Stimulated activated CD4-positive, alpha-beta T cell treated with anti-CD3 and anti-CD28 coated beads, TNF-alpha, amount 100 ng/mL, for 48 hours (primary cell): ENCODE measurements at regions not wholly inside any gene's neighbourhood (a gene's known extent, or its start where the extent isn't known, plus 50 kb on each side); places are given as distances from the start of the nearest gene placed in this dataset.

Experiments
- DNase-seq, 3 donors: peaks; one replicate each; pipeline ENCODE4 v3.0.0-alpha.2; 2020; ENCODE audit warnings: low read depth in 3 of 3

DNA sequence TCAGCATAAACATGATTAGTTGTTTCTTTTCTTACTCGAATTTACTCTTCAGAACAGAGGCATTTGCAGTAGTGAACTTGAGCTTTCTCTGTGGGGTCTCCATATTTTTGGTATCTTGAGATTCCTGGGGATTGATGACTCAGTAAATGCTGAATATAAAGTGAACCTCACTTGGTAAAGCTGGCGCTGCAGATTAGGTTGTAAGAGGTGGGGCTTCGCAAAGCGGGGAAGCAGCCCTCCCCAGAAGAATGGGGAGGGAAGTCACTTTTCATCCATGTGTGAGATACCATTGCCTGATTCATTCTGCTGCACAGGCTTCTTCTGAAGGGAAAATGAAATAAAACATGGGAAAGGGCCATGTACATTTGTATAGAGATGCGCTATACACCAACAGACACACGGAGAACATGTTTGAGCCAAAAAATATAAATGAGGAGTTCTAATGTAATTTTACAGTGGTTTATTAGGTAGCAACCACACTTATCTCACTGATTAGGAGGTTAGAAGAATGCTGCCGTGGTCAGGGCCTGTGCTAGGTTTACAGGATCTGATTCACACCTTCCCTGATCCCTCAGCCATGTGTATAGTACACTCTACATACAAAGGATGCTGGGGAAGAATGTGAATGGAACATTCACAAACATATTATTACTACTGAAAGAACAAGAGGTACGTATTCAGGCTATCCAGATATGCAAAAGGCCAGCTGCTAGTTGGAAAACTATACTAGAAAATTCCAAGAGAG, 63.5 kb downstream of the DNTTIP2 start:
- DNase-seq: no peak

DNA sequence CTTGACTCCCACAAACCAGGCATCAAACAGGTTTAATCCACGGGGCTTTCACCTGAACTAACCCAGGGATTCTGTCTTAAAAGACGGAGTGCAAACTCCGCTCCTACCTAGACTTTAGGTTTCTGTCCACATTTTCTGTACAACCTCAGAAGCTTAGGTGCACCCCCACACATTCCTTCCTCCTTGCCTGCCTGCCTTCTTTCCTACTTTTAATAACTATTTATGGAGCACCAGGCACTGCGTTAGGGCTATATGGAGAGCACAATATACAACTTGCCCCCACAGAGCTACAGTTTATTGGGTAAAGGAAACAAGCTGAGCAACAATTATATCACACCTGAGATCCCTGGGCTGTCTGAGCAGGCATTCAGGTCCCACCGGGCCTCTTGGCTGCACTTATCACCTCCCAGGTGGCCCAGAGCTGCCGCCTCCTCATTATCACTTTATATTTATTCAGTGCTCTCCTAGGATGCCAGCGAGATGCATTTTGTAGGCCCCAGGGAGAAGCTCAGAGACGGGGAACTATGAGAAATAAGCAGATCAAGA, 64.1 kb downstream of the DNTTIP2 start:
- DNase-seq: no peak

- peak; percentile 20 to 33 (median 30) for DNase-seq
Observed at GRCh38 chr1:93814059-93814794, 64.8 kb downstream of the DNTTIP2 start.

DNA sequence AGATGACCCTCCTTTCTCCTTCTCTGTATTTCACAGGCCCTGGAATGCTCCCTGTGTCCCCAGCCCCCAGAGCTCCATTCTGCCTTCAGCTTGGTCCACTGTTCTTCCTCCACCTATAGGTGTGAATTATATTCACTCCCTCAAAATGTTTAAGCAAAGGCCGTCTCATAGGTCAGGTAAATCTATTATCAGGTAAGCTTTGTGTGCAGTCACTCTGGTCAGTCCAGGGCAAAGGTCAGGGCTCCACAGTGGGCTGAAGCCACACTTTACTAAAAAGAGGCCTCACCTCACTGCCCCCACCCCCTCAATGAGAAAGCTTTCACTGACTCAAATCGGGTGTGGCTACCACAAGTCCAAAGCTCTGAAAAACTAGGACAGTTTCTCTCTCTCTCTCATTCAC, 65.9 kb downstream of the DNTTIP2 start:
- DNase-seq: no peak

DNA sequence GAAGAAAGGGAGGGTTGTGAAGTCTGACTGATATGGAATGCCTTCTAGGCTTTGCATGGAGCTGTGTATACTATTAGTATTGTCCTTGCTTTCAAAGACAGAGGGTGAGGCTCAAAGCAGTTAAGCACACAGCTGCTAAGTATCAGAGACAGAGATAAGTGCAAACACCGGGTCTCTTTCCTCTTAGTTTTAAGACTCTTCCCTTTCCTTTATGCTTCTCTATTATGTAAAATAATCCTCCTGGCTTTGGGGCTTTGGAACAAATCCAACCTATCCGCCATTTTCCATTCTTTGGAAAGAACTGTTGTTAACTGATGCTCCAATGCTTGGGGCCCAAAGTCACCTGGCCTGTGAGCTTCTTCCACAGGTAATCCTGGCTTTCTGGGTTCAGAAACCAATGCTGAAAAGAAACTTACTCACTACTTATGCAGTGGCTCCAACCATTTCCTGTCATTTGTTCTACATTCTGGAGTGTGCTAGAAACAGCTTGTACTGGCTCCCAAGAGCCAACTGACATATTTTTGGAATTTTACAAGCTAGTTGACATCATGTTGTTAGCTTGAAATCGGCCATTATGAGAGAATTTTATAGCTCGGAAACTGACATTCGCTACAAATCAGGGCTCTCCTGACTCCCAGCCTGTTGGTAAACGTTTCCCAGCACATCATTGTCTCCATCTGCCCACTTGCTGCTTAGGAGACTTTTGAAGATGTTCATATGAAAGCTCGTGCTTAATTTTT, 67.5 kb downstream of the DNTTIP2 start:
- no peak for DNase-seq

GRCh38 chr1:93810316-93810715, 68.7 kb downstream of the DNTTIP2 start:
- DNase-seq: no peak

- no peak for DNase-seq
Observed at GRCh38 chr1:93808871-93809270, 70.1 kb downstream of the DNTTIP2 start.

DNA sequence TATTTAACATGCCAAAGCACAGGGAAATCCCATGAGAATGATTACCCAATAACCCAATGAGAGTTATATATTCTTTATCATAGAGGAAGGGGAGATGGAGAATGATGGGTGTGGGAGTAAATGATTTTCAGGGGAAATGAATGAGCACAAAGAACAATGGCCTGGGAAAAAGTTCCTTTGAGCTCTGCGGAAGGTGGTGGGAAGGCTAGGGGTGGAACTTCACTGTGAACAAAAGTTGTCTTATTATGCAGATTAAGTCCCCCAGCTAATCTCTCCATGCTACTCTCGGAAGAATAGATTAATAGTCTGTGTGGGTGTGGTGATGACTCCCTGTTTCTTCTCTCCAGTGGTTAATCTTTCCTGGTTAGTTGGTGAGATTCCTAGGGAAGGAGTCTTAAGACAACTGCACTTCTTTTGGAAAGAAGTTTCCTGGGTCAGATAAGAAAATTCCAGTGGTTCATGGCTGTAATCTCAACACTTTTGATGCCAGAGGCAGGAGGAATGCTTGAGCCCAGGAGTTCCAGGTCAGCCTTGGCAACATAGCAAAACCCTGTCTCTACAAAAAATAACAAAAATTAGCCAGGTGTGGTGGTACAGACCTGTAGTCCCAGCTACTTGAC, 71.6 kb downstream of the DNTTIP2 start:
- no peak for DNase-seq

DNA sequence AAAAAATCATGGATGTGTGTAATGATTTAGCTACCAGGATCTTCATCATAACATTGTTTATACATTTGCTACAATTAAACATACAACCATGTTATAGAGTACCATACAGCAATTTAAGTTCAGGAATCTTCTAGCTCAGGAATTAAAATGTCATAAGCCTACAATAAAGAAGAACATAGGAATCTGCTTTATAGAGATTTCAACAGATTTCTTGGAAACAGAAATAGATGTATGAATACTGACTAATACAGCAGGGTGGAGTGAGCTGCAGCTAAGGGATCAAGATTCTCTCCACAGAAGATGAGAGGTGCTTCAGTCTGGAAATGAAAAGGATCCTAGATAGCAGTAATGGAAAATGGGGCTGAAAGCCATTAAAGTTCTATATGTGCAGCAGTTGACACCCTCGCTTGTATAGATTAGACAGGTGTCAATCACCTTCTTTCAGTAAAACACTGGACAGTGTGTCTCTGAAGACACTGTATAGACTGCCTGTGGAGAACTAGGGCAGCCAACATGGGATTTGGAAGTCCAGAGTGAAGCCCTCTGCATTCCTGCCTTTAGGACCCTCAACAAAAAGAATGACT, 73.9 kb downstream of the DNTTIP2 start:
- no peak for DNase-seq

- no peak for DNase-seq
Observed at GRCh38 chr1:93804412-93804811, 74.6 kb downstream of the DNTTIP2 start.

GRCh38 chr1:93801471-93801870, 77.5 kb downstream of the DNTTIP2 start:
- no peak for DNase-seq

DNA sequence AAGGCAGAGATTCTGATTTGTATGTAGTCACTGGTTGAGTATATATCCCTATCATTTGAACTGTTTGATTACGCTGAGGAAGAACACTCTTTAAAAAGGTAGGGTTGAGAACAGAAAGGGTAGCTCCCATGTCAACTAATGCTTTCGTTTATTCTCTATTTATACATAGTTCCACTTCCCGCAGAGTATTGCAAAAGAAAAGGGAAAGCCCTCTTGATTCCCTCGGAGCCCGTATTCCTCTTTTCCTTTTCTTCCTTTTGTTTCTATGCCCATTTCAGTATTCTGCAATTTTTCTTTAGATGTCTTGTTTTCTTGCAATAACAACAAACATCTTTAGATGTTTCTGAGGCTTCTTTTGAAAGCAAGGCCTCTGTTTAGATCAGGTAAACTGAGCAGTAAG, 78.2 kb downstream of the DNTTIP2 start:
- no peak for DNase-seq

DNA sequence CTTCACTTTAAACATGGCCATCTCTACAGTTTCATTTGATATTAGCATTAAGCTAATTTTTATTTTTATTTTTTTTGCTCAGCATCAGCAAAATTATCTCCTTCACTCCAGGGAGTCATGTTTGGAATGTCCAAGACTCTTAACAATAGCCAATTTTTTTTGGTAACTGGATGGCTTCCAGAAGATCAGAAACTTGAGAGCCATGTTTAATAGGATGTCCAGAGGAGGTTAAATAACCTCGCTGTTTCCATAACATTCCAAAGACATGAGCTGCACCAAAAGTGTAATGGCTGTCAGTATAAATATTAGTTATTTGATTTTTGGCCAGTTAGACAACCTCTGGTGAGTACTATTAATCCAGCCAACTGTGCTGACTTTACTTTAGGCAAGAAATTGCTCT, 80.7 kb downstream of the DNTTIP2 start:
- DNase-seq: no peak

DNA sequence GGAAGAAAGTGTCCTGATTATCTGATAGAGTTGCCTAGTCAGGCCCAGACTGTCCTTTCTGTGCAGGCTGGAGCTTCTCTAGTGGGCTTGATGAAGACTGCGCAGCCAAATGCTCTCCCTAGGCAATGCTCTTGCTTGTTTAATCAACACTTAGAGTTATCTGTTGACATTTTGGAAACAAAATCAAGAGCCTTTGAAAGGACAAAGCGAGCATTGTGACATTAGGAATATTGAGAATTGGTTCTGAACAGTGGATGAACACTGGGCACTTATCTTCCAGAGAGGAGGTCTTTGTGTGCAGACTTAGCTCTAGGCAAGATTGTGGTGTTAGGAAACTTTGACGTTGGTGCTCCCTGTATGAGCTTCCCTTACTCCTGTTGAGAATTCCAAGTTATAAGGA, 94.5 kb downstream of the DNTTIP2 start:
- DNase-seq: no peak

- DNase-seq: no peak
Observed at GRCh38 chr1:93783876-93784275, 95.1 kb downstream of the DNTTIP2 start.

GRCh38 chr1:93779540-93780165, 98.0 kb upstream of the BCAR3 start:
- no peak for DNase-seq

DNA sequence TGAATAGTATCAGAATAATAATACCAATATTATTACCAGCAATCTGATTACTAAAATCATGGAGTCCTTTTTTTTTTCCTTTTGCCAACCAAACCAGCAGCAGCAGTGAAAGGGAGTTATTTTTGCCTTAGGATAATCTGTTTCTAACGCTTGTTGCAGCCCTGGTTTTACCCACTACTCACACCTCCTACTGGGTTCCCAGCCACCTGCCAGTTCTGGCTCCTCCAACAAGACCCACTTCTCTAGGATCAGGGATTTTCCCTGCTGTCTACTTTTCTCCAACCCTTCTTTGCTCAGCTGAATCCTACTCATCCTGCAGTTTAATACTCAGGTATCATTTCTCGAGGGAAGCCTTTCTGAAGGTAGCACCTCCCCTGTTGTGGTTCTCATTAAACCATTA, 96.8 kb upstream of the BCAR3 start:
- DNase-seq: no peak

GRCh38 chr1:93777255-93777654, 95.6 kb upstream of the BCAR3 start:
- DNase-seq: no peak

DNA sequence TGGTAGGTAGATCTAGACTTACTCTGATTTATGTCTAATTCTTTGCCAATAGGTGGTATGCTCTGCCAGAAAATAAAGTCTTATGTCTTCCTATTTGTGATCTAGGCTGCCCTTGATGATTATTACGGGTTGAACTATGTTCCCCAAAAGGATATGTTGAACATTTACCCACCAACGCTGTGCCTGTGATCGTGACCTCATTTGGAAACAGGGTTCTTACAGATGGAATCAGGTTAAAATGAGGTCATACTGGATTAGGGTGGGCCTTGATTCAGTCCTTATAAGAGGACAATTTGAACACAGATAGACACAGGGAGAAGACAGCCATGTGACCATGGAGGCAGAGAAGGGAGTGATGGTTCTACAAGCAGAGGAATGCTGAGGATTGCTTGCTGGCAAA, 95.1 kb upstream of the BCAR3 start:
- DNase-seq: no peak

- DNase-seq: no peak
Observed at GRCh38 chr1:93775224-93775623, 93.6 kb upstream of the BCAR3 start.

DNA sequence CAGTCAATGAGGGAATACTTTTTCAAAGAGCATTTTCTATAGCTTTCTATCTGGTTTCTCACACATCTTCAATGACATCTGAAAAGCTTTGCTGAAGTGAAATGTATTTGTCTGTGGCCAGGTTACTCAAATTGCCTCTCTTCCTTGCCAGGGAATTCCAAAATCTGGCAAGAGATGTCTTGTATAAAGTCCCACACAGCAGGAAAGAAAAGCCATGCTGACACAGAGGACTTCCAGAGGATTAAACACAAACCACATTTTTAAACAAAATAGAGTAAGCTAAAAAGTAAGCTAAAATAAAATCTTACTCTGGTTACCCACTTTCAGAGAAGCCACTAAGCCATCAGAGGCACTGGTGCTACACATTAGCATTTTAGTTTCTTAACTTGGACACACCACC, 93.1 kb upstream of the BCAR3 start:
- DNase-seq: no peak
